Skeletal muscle tissue (tissue), 3 donors: ENCODE measurements at regions not wholly inside any gene's neighbourhood (a gene's known extent, or its start where the extent isn't known, plus 50 kb on each side); places are given as distances from the start of the nearest gene placed in this dataset.
"Not testable (repeated sequence)": the region's sequence is repeated elsewhere in the genome, so short reads cannot be mapped to it uniquely, and the experiment has no call there.

Experiments
- H3K27ac ChIP-seq: one replicate; pipeline ENCODE4 v1.7.0; 2013; ENCODE audit warnings: mild to moderate bottlenecking, low read depth, low read length, inconsistent platforms
- H3K27me3 ChIP-seq, 3 donors: one replicate each; pipeline ENCODE4 v1.7.0; 2013; ENCODE audit warnings: low read length in 3 of 3; ENCODE audit not compliant: control insufficient read depth in 3 of 3, insufficient read depth in 3 of 3
- H3K36me3 ChIP-seq, 3 donors: one replicate each; pipeline ENCODE4 v1.7.0; 2013; ENCODE audit warnings: low read length in 3 of 3; ENCODE audit not compliant: control insufficient read depth in 3 of 3, insufficient read depth in 3 of 3
- H3K4me1 ChIP-seq, 3 donors: one replicate each; pipeline ENCODE4 v1.7.0; 2013; ENCODE audit warnings: low read length in 3 of 3, mild to moderate bottlenecking in 3 of 3; ENCODE audit not compliant: control insufficient read depth in 3 of 3, insufficient read depth in 3 of 3
- H3K4me3 ChIP-seq, 3 donors: one replicate each; pipeline ENCODE4 v1.7.0; 2013; ENCODE audit warnings: low read length in 3 of 3
- H3K9ac ChIP-seq, 3 donors: one replicate each; pipeline ENCODE4 v1.7.0; 2013; ENCODE audit warnings: low read length in 3 of 3, mild to moderate bottlenecking in 3 of 3, moderate library complexity in 2 of 3, low read depth in 1 of 3
- H3K9me3 ChIP-seq, 3 donors: one replicate each; pipeline ENCODE4 v1.7.0; 2013; ENCODE audit warnings: low read length in 3 of 3; ENCODE audit not compliant: control insufficient read depth in 3 of 3
- donor health status: Osteomylitis.

DNA sequence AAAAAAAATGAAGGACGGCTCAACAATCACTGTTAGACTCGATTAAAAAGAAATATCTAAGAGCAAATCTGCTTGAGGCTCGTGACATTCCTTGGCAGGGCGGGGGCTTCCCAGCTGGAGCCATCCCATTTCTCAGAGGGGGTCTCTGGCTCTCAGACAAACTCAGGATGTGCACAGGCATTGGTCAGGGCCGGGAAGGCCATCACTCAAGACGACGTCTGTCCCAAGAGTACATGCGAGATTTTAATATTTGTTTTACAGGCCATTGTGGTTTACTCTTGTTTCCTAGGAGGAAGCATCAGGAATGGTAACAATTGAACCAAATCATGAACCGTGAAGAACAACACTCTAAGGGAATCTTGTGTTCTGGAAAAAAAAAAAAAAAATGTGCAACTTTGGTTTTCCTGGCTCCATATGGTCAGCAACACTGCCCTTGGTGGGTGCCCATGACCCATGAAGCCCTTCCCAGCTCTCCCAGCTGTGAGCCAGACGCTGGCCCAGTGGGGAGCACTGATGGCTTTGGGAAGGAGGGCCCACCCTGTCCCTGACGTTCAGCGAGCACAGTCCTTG lies 5454.6 kb upstream of the TPTE start:
- not testable (repeated sequence) for H3K4me3 ChIP-seq, H3K36me3 ChIP-seq, H3K27ac ChIP-seq, H3K9me3 ChIP-seq, H3K9ac ChIP-seq, H3K4me1 ChIP-seq, H3K27me3 ChIP-seq

DNA sequence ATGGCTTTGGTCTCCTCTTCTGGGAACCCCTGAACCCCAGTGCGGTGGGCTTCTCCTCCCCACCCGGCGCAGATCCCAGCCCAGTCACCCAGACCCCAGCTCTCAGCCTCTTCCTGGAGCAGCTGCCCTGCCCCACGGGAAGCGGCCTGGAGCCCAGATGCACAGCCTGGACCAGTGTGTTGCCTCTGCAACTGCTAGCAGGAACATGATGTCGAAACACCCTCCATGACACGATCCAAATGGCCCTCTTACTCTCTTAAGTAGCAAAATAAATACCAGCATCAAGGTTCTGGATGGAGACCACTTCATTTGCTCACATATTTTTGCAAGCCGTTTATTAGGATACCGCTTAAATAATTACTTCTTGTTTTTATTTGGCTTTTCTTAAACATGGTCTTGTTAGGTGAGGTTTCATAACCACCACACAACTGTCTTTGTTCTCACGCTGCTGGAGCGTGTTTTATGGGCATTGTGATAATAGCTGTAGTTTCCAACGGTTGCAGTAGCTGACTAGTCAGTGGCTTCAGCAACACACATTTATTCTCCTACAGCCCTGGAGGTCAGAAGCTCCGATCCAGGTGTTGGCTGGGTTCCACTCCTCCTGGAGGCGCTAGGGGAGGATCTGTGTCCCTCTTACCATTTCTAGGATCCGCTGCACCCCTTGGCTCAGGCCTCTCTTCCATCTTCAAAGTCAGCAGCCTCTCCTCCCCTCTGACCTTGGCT lies 5453.9 kb upstream of the TPTE start:
- not testable (repeated sequence) for H3K9ac ChIP-seq, H3K27ac ChIP-seq, H3K4me1 ChIP-seq, H3K27me3 ChIP-seq, H3K4me3 ChIP-seq, H3K36me3 ChIP-seq, H3K9me3 ChIP-seq

DNA sequence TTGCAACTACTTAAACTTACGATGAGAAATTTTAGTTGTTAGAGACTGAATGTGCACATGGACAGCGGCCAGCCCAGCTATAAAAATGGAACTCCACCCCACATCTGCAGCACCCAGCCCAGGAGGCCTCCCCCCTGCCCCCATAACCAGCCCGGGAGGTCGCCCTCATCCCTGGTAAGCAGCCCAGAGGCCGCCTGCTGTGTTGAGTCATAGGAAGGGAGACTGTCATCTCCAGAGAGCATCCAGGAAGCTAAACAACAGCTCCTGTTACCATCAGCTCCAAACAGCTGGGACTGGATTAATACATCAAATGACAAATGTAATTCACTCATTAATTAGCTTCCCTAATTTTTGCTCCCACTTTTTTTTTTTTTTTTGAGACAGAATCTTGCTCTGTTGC lies 5452.7 kb upstream of the TPTE start:
- H3K9me3 ChIP-seq, H3K9ac ChIP-seq, H3K4me3 ChIP-seq, H3K27me3 ChIP-seq, H3K36me3 ChIP-seq, H3K4me1 ChIP-seq, H3K27ac ChIP-seq: not testable (repeated sequence)

DNA sequence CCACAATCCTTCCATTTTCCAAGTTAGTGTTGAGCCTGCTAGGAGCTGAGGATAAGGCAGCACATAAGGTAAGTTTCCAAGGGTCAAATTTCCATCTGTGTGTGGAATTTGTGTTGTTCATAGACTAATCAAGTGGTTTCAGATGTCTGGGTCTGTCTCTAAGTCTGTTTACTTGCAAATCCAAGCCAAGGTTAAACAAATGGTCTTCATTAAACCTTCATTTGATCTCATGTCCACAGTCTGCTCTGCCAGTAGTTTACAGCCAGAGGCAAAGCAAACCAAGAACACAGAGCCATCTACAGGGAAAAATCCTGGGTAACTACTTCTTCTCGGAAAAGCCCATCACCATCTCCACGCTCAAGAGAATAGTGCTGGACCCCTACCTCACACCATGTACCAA lies 5450.2 kb upstream of the TPTE start:
- not testable (repeated sequence) for H3K36me3 ChIP-seq, H3K27me3 ChIP-seq, H3K9me3 ChIP-seq, H3K4me3 ChIP-seq, H3K9ac ChIP-seq, H3K27ac ChIP-seq, H3K4me1 ChIP-seq

DNA sequence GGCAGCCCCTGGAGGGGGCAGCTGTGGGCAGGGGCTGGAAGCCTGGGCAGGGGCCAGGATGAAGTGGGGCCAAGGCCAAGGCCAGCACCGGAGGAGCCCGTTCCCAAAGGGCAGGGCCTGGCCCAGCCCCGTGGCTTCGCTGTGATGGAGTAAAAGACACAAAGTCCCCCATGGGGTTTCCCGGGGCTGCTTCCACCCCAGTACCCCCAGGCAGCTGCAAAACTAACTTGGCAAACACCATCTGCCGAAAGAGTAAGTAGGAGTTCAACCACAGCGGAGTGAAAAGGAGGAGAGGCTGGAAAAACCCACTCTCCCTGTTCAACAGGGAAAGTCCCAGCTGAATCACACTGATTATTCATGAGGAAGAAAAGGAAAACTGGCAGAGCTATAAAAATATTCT lies 5444.5 kb upstream of the TPTE start:
- H3K4me3 ChIP-seq, H3K4me1 ChIP-seq, H3K9me3 ChIP-seq, H3K9ac ChIP-seq, H3K36me3 ChIP-seq, H3K27ac ChIP-seq, H3K27me3 ChIP-seq: not testable (repeated sequence)

DNA sequence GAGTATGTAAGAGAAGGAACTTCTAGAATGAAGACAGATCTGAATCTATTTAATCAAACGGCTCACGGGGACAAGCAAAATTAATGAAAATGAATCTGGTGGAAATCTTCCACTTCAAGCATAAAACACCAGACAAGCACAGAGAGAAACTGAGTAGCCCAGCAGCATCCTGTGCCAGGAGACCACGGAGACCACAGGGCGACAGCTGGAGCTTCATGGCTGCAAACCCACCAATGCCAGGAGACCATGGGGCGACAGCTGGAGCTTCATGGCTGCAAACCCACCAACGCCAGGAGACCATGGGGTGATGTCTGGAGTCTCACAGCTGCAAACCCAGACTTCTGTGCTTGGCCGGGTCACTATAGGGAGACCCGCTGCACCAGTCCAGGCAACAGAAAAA lies 5442.0 kb upstream of the TPTE start:
- H3K9me3 ChIP-seq, H3K4me3 ChIP-seq, H3K27me3 ChIP-seq, H3K4me1 ChIP-seq, H3K36me3 ChIP-seq, H3K9ac ChIP-seq, H3K27ac ChIP-seq: not testable (repeated sequence)

DNA sequence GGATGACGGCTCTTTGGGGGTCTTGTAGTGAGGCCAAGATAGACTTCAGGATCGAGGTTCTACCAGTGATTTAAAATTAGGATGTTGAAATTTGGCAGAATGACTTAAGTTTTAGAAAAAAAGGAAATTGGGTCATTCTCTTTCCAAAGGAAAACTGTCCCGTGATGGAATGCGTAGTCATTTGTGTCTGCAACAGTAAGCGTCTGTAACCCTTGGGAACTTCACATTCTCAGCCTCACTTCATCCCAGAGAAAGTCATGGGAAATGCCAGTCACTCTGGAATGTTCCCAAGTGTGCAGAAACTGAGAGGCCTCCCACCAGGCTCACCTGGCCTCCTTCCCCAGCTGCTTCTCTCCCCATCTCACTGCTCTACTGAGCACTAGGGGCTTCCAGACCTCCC lies 5441.4 kb upstream of the TPTE start:
- H3K27ac ChIP-seq, H3K4me3 ChIP-seq, H3K9ac ChIP-seq, H3K27me3 ChIP-seq, H3K36me3 ChIP-seq, H3K4me1 ChIP-seq, H3K9me3 ChIP-seq: not testable (repeated sequence)

DNA sequence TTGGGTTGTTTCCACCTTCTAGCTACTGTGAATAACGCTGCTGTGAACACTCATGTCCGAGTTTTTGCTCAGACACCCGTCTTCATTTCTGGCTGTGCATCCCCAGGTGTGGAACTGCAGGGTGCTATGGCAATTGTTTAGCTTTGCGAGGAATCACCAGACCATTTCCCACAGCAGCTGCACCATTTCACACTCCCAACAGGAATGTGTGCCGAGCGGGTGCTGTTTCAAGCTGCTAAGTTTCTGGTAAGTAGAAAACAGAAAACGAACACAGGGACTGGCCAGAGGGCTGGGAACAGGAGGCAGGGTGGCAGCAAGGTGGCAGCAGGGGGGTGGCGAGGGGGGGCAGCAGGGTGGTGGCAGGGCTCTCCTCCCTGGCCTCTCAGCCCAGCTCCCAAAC lies 5437.1 kb upstream of the TPTE start:
- not testable (repeated sequence) for H3K4me1 ChIP-seq, H3K27ac ChIP-seq, H3K9me3 ChIP-seq, H3K4me3 ChIP-seq, H3K36me3 ChIP-seq, H3K9ac ChIP-seq, H3K27me3 ChIP-seq

DNA sequence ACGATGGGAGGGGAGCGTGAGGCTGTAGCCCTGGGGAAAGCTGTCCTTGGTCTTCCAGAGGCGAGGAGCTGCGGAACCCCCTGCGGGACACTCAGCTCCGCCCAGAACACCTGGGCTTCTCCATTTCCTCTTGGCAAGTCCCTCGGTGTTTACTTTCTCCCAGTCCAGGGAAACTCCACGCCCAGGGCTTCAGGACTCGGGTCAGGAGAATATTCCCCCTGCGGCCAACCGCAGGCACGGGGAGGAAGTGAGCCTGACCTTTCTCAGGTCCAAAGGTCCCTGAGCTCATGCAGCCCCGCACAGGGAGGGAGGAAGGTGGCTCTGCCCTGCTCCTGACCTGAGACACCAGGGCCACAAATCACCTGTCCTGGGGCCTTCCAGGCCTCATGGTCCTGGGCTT lies 5435.9 kb upstream of the TPTE start:
- not testable (repeated sequence) for H3K4me3 ChIP-seq, H3K27me3 ChIP-seq, H3K36me3 ChIP-seq, H3K9ac ChIP-seq, H3K9me3 ChIP-seq, H3K27ac ChIP-seq, H3K4me1 ChIP-seq

DNA sequence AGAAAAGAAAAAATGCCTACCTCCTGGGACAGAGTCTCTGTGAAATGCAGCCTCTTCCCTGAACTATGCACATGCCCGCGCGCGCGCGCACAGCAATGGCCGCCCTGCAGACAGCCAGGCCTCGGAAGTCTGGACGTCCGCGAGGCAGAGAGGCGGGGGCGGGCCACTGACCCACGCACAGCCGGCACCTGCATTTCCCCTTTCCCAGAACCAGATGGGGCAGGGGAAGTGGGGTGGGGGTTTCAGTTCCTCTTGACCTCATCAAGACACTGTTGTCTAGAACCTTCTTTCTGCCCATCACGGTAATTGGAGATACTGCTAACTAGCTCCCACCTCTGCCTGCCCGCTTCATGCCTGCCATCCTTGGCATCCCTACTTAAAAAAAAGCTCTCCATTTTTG lies 5435.0 kb upstream of the TPTE start:
- not testable (repeated sequence) for H3K27me3 ChIP-seq, H3K9ac ChIP-seq

DNA sequence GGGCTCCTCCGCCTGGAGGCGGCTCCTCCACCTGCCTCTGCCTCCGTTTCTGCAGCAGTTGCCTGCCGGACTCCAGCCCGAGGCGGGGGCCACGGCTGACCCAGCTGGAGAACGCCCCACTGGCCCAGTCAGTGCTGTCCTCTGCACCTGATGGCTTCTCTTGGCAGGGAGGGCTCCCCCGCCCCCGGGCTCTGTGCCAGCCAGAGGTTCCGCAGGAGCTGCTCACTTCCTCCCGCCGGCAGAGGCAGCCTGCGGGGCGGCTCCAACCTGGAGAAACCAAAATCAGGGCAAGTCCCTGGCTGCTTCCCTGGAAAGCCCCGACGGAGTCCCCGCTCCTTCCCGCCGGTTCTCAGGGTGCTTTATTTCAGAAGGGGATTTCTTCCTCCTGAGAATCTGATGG lies 5432.6 kb upstream of the TPTE start:
- not testable (repeated sequence) for H3K9me3 ChIP-seq, H3K9ac ChIP-seq, H3K27me3 ChIP-seq, H3K4me3 ChIP-seq, H3K36me3 ChIP-seq, H3K4me1 ChIP-seq, H3K27ac ChIP-seq

More for the DNA sequence above, 5435.0 kb upstream of the TPTE start:
- H3K4me1 ChIP-seq, H3K9me3 ChIP-seq, H3K36me3 ChIP-seq, H3K4me3 ChIP-seq, H3K27ac ChIP-seq: not testable (repeated sequence)
